Neural progenitor cell (in vitro differentiated cells): ENCODE measurements at regions not wholly inside any gene's neighbourhood (a gene's known extent, or its start where the extent isn't known, plus 50 kb on each side); places are given as distances from the start of the nearest gene placed in this dataset.

Experiments
- DNase-seq: peaks from one replicate; pipeline ENCODE4 v3.0.0-alpha.2; 2016; ENCODE audit warnings: low spot score
- H2AFZ ChIP-seq: fragments of 200-600 bp; sonication (generic); replicated peaks from 2 replicates; pipeline ENCODE4 v1.6.1; 2016; ENCODE audit warnings: antibody characterized with exemption
- H3F3A ChIP-seq: fragments of 200-600 bp; sonication (generic); 2 replicates; pipeline ENCODE4 v1.6.1; 2016; ENCODE audit warnings: antibody characterized with exemption, low read depth
- H3K27ac ChIP-seq: fragments of 200-600 bp; sonication (generic); 2 replicates; pipeline ENCODE4 v1.5.1; 2016; ENCODE audit warnings: mild to moderate bottlenecking
- H3K27me3 ChIP-seq: fragments of 200-600 bp; sonication (generic); 2 replicates; pipeline ENCODE4 v1.6.1; 2016; ENCODE audit warnings: mild to moderate bottlenecking, moderate library complexity
- H3K36me3 ChIP-seq: fragments of 200-600 bp; sonication (generic); 2 replicates; pipeline ENCODE4 v1.5.1; 2016
- H3K4me1 ChIP-seq: fragments of 200-600 bp; sonication (generic); 2 replicates; pipeline ENCODE4 v1.6.1; 2016; ENCODE audit warnings: mixed run types
- H3K4me2 ChIP-seq: fragments of 200-600 bp; sonication (generic); 2 replicates; pipeline ENCODE4 v1.6.1; 2016
- H3K4me3 ChIP-seq: fragments of 200-600 bp; sonication (generic); 2 replicates; pipeline ENCODE4 v1.5.1; 2016
- H3K79me2 ChIP-seq: fragments of 200-600 bp; sonication (generic); 2 replicates; pipeline ENCODE4 v1.6.1; 2016; ENCODE audit warnings: low read depth
- H3K9ac ChIP-seq: fragments of 200-600 bp; sonication (generic); 2 replicates; pipeline ENCODE4 v1.6.1; 2016
- H3K9me3 ChIP-seq: fragments of 200-600 bp; sonication (generic); 2 replicates; pipeline ENCODE4 v1.5.1; 2016; ENCODE audit warnings: low read depth
- H4K20me1 ChIP-seq: fragments of 200-600 bp; sonication (generic); 2 replicates; pipeline ENCODE4 v1.6.1; 2016; ENCODE audit warnings: low read depth
- H3K27ac Mint-ChIP-seq: 3 replicates; pipeline ENCODE4 v1.8.0; 2021; ENCODE audit warnings: mixed read lengths
- H3K27me3 Mint-ChIP-seq: 2 replicates; pipeline ENCODE4 v1.8.0; 2022; ENCODE audit warnings: low read depth, mild to moderate bottlenecking, inconsistent platforms, moderate library complexity, mixed read lengths; ENCODE audit not compliant: insufficient read depth
- H3K36me3 Mint-ChIP-seq: 3 replicates; pipeline ENCODE4 v1.8.0; 2021; ENCODE audit warnings: mixed read lengths
- H3K4me1 Mint-ChIP-seq: 3 replicates; pipeline ENCODE4 v1.8.0; 2021; ENCODE audit warnings: mixed read lengths
- H3K4me3 Mint-ChIP-seq: 3 replicates; pipeline ENCODE4 v1.8.0; 2021; ENCODE audit warnings: mild to moderate bottlenecking, moderate library complexity, mixed read lengths
- H3K9me3 Mint-ChIP-seq: 3 replicates; pipeline ENCODE4 v1.8.0; 2020; ENCODE audit warnings: mixed read lengths
- EZH2 ChIP-seq: fragments of 200-600 bp; sonication (generic); IDR thresholded peaks from 2 replicates; pipeline ENCODE4 v1.6.1; 2017; ENCODE audit warnings: antibody characterized with exemption, mild to moderate bottlenecking, moderate library complexity
- EZH2phosphoT487 ChIP-seq: fragments of 200-600 bp; sonication (generic); IDR thresholded peaks from 2 replicates; pipeline ENCODE4 v1.6.1; 2017; ENCODE audit warnings: antibody characterized with exemption
- TF ChIP-seq, protein P1 (sequence below): fragments of 200-600 bp; sonication (generic); IDR thresholded peaks from 2 replicates; pipeline ENCODE4 v1.5.1; 2017; ENCODE audit warnings: antibody characterized with exemption, mild to moderate bottlenecking

DNA sequence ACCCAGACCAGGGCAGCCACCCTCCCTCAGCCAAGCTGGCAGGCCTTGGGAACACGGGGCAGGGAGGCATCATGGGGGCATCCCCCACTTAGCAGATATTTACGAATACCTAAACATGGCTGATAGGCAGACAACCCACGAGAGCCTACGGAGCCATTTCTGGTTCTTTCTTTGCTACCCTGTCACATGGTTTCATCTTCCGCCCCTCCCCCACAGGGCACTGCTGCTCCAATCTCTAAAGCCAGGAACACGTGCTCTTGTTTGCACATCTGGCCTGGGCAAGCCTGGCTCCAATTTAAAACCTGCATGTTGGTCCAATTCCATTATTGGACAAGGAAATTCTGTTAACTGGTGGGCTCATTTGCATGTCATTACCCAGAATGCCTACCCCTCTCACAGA lies 447.4 kb upstream of the NR2F2 start:
- H3K27me3 Mint-ChIP-seq, result no peaks in the 10 kb centered on the region
- peak overlapping the region; percentile 56 for H2AFZ ChIP-seq

DNA sequence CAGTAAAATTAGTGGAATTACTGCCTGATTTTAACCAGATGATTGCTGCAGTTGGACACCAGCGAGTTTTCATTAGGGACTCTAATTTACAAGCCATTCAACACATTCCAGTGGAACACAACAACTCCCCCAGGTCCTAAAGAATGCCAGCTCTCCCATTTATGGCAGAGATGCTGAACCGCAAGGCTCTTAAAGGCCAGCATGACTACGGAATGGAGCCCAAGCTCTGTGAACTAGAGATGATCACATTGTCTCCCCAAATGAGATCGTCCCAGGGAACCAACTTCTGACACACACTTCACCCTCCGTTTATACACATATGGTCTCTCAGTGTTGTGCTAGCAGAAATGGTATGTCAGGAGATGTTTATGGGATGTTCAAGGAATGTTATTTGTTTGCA lies 446.2 kb upstream of the NR2F2 start:
- peaks cover 16% of the 10 kb centered on the region for H3K4me1 ChIP-seq
- peak; percentile 60 for DNase-seq
- H3K79me2 ChIP-seq, result no peaks in the 10 kb centered on the region
- Mint-ChIP-seq H3K27ac (no peak overlapping the region), H3K36me3 (no peaks in the 10 kb centered on the region), H3K4me3 (no peak overlapping the region), H3K4me1 (peaks cover 25% of the 10 kb centered on the region), H3K9me3 (no peaks in the 10 kb centered on the region), H3K27me3 (no peaks in the 10 kb centered on the region)
- no peak overlapping the region for H3K9ac ChIP-seq
- H2AFZ ChIP-seq, result peak overlapping the region; percentile 43
- H3K27me3 ChIP-seq, result no peaks in the 10 kb centered on the region
- no peak overlapping the region for H3K27ac ChIP-seq
- no peaks in the 10 kb centered on the region for H4K20me1 ChIP-seq
- H3K4me3 ChIP-seq, result no peak overlapping the region
- no peaks in the 10 kb centered on the region for H3K36me3 ChIP-seq
- H3K4me2 ChIP-seq, result peak overlapping the region; percentile 25
- no peak for TF ChIP-seq EZH2
- TF ChIP-seq, protein P1, sequence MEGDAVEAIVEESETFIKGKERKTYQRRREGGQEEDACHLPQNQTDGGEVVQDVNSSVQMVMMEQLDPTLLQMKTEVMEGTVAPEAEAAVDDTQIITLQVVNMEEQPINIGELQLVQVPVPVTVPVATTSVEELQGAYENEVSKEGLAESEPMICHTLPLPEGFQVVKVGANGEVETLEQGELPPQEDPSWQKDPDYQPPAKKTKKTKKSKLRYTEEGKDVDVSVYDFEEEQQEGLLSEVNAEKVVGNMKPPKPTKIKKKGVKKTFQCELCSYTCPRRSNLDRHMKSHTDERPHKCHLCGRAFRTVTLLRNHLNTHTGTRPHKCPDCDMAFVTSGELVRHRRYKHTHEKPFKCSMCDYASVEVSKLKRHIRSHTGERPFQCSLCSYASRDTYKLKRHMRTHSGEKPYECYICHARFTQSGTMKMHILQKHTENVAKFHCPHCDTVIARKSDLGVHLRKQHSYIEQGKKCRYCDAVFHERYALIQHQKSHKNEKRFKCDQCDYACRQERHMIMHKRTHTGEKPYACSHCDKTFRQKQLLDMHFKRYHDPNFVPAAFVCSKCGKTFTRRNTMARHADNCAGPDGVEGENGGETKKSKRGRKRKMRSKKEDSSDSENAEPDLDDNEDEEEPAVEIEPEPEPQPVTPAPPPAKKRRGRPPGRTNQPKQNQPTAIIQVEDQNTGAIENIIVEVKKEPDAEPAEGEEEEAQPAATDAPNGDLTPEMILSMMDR, result no peak
- TF ChIP-seq EZH2phosphoT487, result no peak
- no peaks in the 10 kb centered on the region for H3K9me3 ChIP-seq
- H3F3A ChIP-seq, result no peaks in the 10 kb centered on the region

More for the DNA sequence above, 447.4 kb upstream of the NR2F2 start:
- Histone ChIP-seq H3K27me3 (no peaks in the 10 kb centered on the region), H3F3A (no peaks in the 10 kb centered on the region), H3K4me1 (peaks cover 16% of the 10 kb centered on the region), H3K79me2 (no peaks in the 10 kb centered on the region), H3K36me3 (no peaks in the 10 kb centered on the region), H3K4me2 (no peak overlapping the region), H4K20me1 (no peaks in the 10 kb centered on the region), H3K9ac (no peak overlapping the region), H3K4me3 (no peak overlapping the region), H3K27ac (no peak overlapping the region), H3K9me3 (no peaks in the 10 kb centered on the region)
- TF ChIP-seq EZH2, result no peak
- TF ChIP-seq EZH2phosphoT487, result no peak
- TF ChIP-seq, protein P1, result no peak
- Mint-ChIP-seq H3K4me3 (no peak overlapping the region), H3K4me1 (peaks cover 26% of the 10 kb centered on the region), H3K36me3 (no peaks in the 10 kb centered on the region), H3K9me3 (no peaks in the 10 kb centered on the region), H3K27ac (no peak overlapping the region)
- no peak for DNase-seq

DNA sequence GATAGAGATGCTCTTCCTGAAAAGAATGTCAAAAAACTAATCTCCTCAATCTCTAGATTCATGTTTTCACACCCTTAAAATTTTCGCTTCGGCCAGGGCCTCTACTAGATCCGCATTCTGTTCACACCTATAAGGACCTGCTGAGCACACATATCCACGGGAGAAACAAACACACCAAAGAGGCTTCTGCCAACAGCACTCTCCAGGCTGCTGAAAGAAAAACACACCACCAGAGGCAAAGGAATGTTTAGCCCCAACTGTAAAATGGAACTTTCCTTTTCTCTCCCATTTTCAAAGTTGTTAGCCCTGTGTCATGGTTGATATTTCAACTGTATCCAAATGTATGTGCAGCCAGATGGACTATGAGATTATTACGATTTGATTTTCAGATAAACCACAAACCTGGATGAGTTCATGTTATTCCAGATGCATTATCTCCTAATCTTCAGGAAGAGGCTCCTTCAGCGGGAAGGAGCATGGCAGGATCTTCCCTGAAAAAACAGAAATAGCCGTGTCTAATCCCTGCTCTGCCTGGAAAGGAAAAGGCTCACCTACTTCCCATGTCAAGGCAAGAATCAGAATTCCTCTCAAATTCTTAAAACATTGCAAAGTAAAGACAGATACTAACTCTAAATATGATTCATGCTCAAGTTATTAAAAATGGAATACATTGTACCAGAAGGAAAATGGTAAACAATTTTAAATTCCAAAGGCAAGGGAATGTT lies 442.7 kb upstream of the NR2F2 start:
- Histone ChIP-seq H3K9me3 (no peaks in the 10 kb centered on the region), H3K27ac (no peak overlapping the region), H4K20me1 (no peaks in the 10 kb centered on the region), H3K36me3 (no peaks in the 10 kb centered on the region), H3F3A (no peaks in the 10 kb centered on the region), H3K4me2 (no peak overlapping the region), H3K4me1 (peaks cover 16% of the 10 kb centered on the region), H3K79me2 (no peaks in the 10 kb centered on the region), H2AFZ (no peak overlapping the region), H3K4me3 (no peak overlapping the region), H3K27me3 (no peaks in the 10 kb centered on the region), H3K9ac (no peak overlapping the region)
- Mint-ChIP-seq H3K27me3 (peaks cover 2% of the 10 kb centered on the region), H3K4me1 (peaks cover 18% of the 10 kb centered on the region), H3K27ac (no peak overlapping the region), H3K9me3 (no peaks in the 10 kb centered on the region), H3K4me3 (no peak overlapping the region), H3K36me3 (no peaks in the 10 kb centered on the region)
- DNase-seq, result no peak
- TF ChIP-seq EZH2phosphoT487 (no peak), EZH2 (no peak)
- TF ChIP-seq, protein P1, result no peak
